Panc1 (cell line): ENCODE measurements at regions not wholly inside any gene's neighbourhood (a gene's known extent, or its start where the extent isn't known, plus 50 kb on each side); places are given as distances from the start of the nearest gene placed in this dataset.

Experiments
- ATAC-seq: fragments of 200-7000 bp; cut with Tn5 transposase; 2 replicates; pipeline ENCODE4 v1.9.1; 2020; ENCODE audit warnings: mild to moderate bottlenecking, moderate library complexity
- BruUV-seq: library from RNA; stranded (reverse); fragments of 400-500 nt; replicated peaks from 2 replicates; lab custom pipeline; 2021; lab: Mats Ljungman, UMichigan
- CTCF ChIA-PET: fragments of 300-600 bp; sonication (Branson Sonifier 250); formaldehyde crosslinking; loops from one replicate; lab custom pipeline; 2022; ENCODE audit warnings: antibody characterized with exemption; lab: Charles Lee
- POLR2A ChIA-PET: fragments of 300-600 bp; sonication (Branson Sonifier 250); formaldehyde crosslinking; loops from one replicate; lab custom pipeline; 2022; ENCODE audit warnings: antibody characterized with exemption; lab: Charles Lee
- DNase-seq: peaks from one replicate; pipeline ENCODE4 v3.0.0-alpha.2; 2010; ENCODE audit warnings: low read depth, low spot score
- H3K27ac ChIP-seq: 2 replicates; pipeline ENCODE4 v1.5.1; 2011; ENCODE audit warnings: mild to moderate bottlenecking, low read length, inconsistent platforms
- H3K27me3 ChIP-seq: fragments of 200-500 bp; sonication (Bioruptor generic); 2 replicates; pipeline ENCODE4 v1.6.0; 2014; ENCODE audit warnings: low read length, inconsistent platforms; ENCODE audit not compliant: control insufficient read depth, insufficient read depth
- H3K36me3 ChIP-seq: fragments of 200-500 bp; sonication (Bioruptor generic); 2 replicates; pipeline ENCODE4 v1.5.1; 2014; ENCODE audit warnings: inconsistent platforms, mild to moderate bottlenecking, low read length, moderate library complexity; ENCODE audit not compliant: control insufficient read depth, insufficient read depth
- H3K4me1 ChIP-seq: 2 replicates; pipeline ENCODE4 v1.5.1; 2011; ENCODE audit warnings: inconsistent platforms, mild to moderate bottlenecking, low read length, moderate library complexity; ENCODE audit not compliant: control insufficient read depth, insufficient read depth
- H3K4me3 ChIP-seq, 2 experiments: 2 replicates each; pipeline ENCODE4 v1.5.1; 2011 to 2012; ENCODE audit warnings: low read depth in 2 of 2, low read length in 2 of 2, mild to moderate bottlenecking in 2 of 2, inconsistent platforms in 1 of 2, moderate library complexity in 1 of 2
- H3K9me3 ChIP-seq: fragments of 200-500 bp; sonication (Bioruptor generic); 2 replicates; pipeline ENCODE4 v1.5.1; 2014; ENCODE audit warnings: low read depth, mild to moderate bottlenecking, inconsistent platforms, low read length, moderate library complexity; ENCODE audit not compliant: control insufficient read depth, insufficient read depth
- CTCF ChIP-seq: fragments of 450-650 bp; IDR thresholded peaks from 2 replicates; pipeline ENCODE4 v1.5.1; 2017; ENCODE audit warnings: mild to moderate bottlenecking
- POLR2AphosphoS5 ChIP-seq: IDR thresholded peaks from 2 replicates; pipeline ENCODE4 v1.6.1; 2012; ENCODE audit warnings: mild to moderate bottlenecking, low read depth, low read length, moderate library complexity
- REST ChIP-seq, 2 experiments: IDR thresholded peaks; 2 replicates each; pipeline ENCODE4 v1.6.1; 2011 to 2012; ENCODE audit warnings: low read depth in 2 of 2, control low read depth in 1 of 2, low read length in 1 of 2, mild to moderate bottlenecking in 1 of 2, moderate library complexity in 1 of 2; ENCODE audit not compliant: insufficient read depth in 1 of 2
- SIN3A ChIP-seq: IDR thresholded peaks from 2 replicates; pipeline ENCODE4 v1.6.1; 2012; ENCODE audit warnings: low read depth, mild to moderate bottlenecking, low read length, moderate library complexity, borderline replicate concordance; ENCODE audit not compliant: insufficient read depth
- TCF7L2 ChIP-seq: IDR thresholded peaks from 2 replicates; pipeline ENCODE4 v1.6.1; 2011; ENCODE audit warnings: mild to moderate bottlenecking, low read depth, low read length, inconsistent platforms
- in situ Hi-C: cut with HindIII; loops from 2 replicates; pipeline ENCODE4 v1.10.0; 2016; ENCODE audit warnings: low sequenced_read_pairs, low pct_unique_long_range_greater_than_20kb
- intact Hi-C: fragments of 100-400 bp; cut with micrococcal nuclease; formaldehyde crosslinking; loops from one replicate; pipeline ENCODE4 v1.10.0; 2022; ENCODE audit not compliant: unreplicated experiment

GRCh38 chr5:116751684-116752083 lies 177.1 kb upstream of the SEMA6A start:
- BruUV-seq: no TSS peak
- Histone ChIP-seq H3K27ac (no peak overlapping the region), H3K4me3 (no peak overlapping the region), H3K9me3 (no peaks in the 10 kb centered on the region), H3K27me3 (no peaks in the 10 kb centered on the region), H3K36me3 (no peaks in the 10 kb centered on the region), H3K4me1 (no peaks in the 10 kb centered on the region)
- in situ Hi-C loops: no loop called here
- intact Hi-C loops: no loop called here
- ATAC-seq: no peak
- no peak for DNase-seq
- POLR2A ChIA-PET: no interaction called here
- CTCF ChIA-PET: no interaction called here
- no peak for TF ChIP-seq SIN3A
- no peak for TF ChIP-seq REST (IDR thresholded peaks at IDR 0.05; ENCODE audit: insufficient read depth in 1 of 2, low read depth in 2 of 2, low read length in 1 of 2)
- no peak for TF ChIP-seq TCF7L2
- no peak for TF ChIP-seq POLR2AphosphoS5
- TF ChIP-seq CTCF: no peak

DNA sequence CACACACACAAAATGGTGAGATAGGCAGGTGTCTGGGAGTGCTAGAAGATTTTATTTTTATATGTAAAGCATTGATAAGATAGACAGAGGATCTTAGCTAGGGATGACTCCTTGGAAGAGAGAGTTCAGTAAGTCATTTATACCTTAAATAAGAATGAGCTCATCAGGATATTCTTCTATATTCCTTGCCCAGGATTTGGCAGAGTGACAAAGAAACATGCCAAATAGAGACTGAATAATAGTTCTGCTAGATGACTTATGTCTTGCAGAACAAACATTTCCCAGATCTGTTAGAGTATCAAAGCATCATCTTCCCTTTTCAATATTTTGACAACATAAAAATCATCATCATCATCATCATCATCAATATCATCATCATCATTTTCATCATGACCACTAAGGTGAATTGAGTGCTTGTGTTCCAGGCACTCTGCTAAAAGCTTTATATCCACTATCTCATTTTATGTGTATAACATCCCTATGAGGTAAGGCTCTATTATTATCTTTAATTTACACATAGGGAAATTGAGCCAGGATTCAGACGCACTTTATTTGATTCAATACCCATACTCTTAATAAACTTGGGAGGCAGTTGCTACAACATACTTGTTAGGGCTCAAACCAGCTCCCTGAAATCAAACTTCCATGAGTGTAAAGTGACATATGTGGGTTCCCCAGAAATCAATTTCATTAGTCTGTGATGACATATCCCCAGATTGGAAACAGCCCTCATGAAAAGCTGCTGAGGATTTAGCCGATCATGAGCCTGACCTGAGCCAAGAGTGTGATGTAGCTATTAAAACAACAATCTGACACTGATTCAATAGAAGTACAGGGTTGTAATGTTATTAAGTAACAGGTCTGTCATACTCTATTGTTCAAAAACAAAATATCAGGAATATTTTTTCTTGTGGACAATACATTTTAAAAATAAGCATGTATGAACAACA lies 176.3 kb upstream of the SEMA6A start:
- TF ChIP-seq SIN3A (no peak), REST (IDR thresholded peaks at IDR 0.05; ENCODE audit: insufficient read depth in 1 of 2, low read depth in 2 of 2, low read length in 1 of 2) (no peak)
- intact Hi-C loops (no loop called here), in situ Hi-C loops (no loop called here)
- BruUV-seq: no TSS peak
- H3K27me3 ChIP-seq: no peaks in the 10 kb centered on the region
- DNase-seq (no peak), ATAC-seq (no peak)
- H3K4me1 ChIP-seq: no peaks in the 10 kb centered on the region
- H3K4me3 ChIP-seq: no peak overlapping the region
- CTCF ChIA-PET: no interaction called here
- POLR2A ChIA-PET: no interaction called here
- H3K36me3 ChIP-seq: no peaks in the 10 kb centered on the region
- H3K27ac ChIP-seq: no peak overlapping the region
- no peaks in the 10 kb centered on the region for H3K9me3 ChIP-seq
